ENCODE measurements at regions not wholly inside any gene's neighbourhood (a gene's known extent, or its start where the extent isn't known, plus 50 kb on each side); places are given as distances from the start of the nearest gene placed in this dataset.

GRCh38 chrX:129035180-129035579 lies 488.1 kb downstream of the SMARCA1 start:
- no peaks in the 10 kb centered on the region for H3K9me2 ChIP-seq (replicated peaks; ENCODE audit: insufficient read depth, low read length)
- no peaks in the 10 kb centered on the region for H3F3A ChIP-seq (ENCODE audit: insufficient read depth, low read length)
- H3K27me3 ChIP-seq (replicated peaks; ENCODE audit: insufficient read depth, low read length), result no peaks in the 10 kb centered on the region

GRCh38 chrX:129034196-129034595 lies 489.1 kb downstream of the SMARCA1 start:
- no peak for DNase-seq
- H3K9me2 ChIP-seq (replicated peaks; ENCODE audit: insufficient read depth, low read length), result no peaks in the 10 kb centered on the region
- H3K9ac ChIP-seq (ENCODE audit: low read length), result no peak overlapping the region
- TF ChIP-seq EZH2 (optimal IDR thresholded peaks at IDR 0.05; ENCODE audit: low read depth, low read length) (no peak), EZH2phosphoT487 (IDR thresholded peaks at IDR 0.05; ENCODE audit: low read length) (no peak)
- H3F3A ChIP-seq (ENCODE audit: insufficient read depth, low read length), result no peaks in the 10 kb centered on the region
- no peaks in the 10 kb centered on the region for H3K36me3 ChIP-seq (replicated peaks; ENCODE audit: insufficient read depth, low read length)
- no peak overlapping the region for H3K4me3 ChIP-seq (ENCODE audit: low read length)
- H4K20me1 ChIP-seq (ENCODE audit: insufficient read depth, low read length), result no peaks in the 10 kb centered on the region
- no peak overlapping the region for H3K27ac ChIP-seq (ENCODE audit: low read length)
- H3K27me3 ChIP-seq (replicated peaks; ENCODE audit: insufficient read depth, low read length), result no peaks in the 10 kb centered on the region
- H3K4me2 ChIP-seq (ENCODE audit: low read depth, low read length), result no peak overlapping the region
- H2AFZ ChIP-seq (ENCODE audit: low read length), result no peak overlapping the region
- no peaks in the 10 kb centered on the region for H3K4me1 ChIP-seq (ENCODE audit: low read length)
- H3K79me2 ChIP-seq (ENCODE audit: low read length), result no peaks in the 10 kb centered on the region
- no peaks in the 10 kb centered on the region for H3K9me3 ChIP-seq (replicated peaks; ENCODE audit: insufficient read depth, low read length)

More at GRCh38 chrX:129035180-129035579, 488.1 kb downstream of the SMARCA1 start:
- no peaks in the 10 kb centered on the region for H3K9me3 ChIP-seq (replicated peaks; ENCODE audit: insufficient read depth, low read length)
- H3K4me2 ChIP-seq (ENCODE audit: low read depth, low read length), result no peak overlapping the region
- H3K4me3 ChIP-seq (ENCODE audit: low read length), result no peak overlapping the region
- H3K27ac ChIP-seq (ENCODE audit: low read length), result no peak overlapping the region
- no peak for DNase-seq
- no peak for TF ChIP-seq EZH2 (optimal IDR thresholded peaks at IDR 0.05; ENCODE audit: low read depth, low read length)
- no peak for TF ChIP-seq EZH2phosphoT487 (IDR thresholded peaks at IDR 0.05; ENCODE audit: low read length)
- TF ChIP-seq CTCF (IDR thresholded peaks at IDR 0.05; ENCODE audit: low read length), result no peak
- H3K79me2 ChIP-seq (ENCODE audit: low read length), result no peaks in the 10 kb centered on the region
- no peaks in the 10 kb centered on the region for H4K20me1 ChIP-seq (ENCODE audit: insufficient read depth, low read length)
- no peaks in the 10 kb centered on the region for H3K4me1 ChIP-seq (ENCODE audit: low read length)
- H3K9ac ChIP-seq (ENCODE audit: low read length), result no peak overlapping the region
- no peaks in the 10 kb centered on the region for H3K36me3 ChIP-seq (replicated peaks; ENCODE audit: insufficient read depth, low read length)
- no peak overlapping the region for H2AFZ ChIP-seq (ENCODE audit: low read length)

- TF ChIP-seq EZH2 (optimal IDR thresholded peaks at IDR 0.05; ENCODE audit: low read depth, low read length), result no peak
- no peak for TF ChIP-seq EZH2phosphoT487 (IDR thresholded peaks at IDR 0.05; ENCODE audit: low read length)
- TF ChIP-seq CTCF (IDR thresholded peaks at IDR 0.05; ENCODE audit: low read length), result no peak
- H3K9me2 ChIP-seq (replicated peaks; ENCODE audit: insufficient read depth, low read length), result no peaks in the 10 kb centered on the region
- H4K20me1 ChIP-seq (ENCODE audit: insufficient read depth, low read length), result no peaks in the 10 kb centered on the region
- no peaks in the 10 kb centered on the region for H3K27me3 ChIP-seq (replicated peaks; ENCODE audit: insufficient read depth, low read length)
- H3K4me1 ChIP-seq (ENCODE audit: low read length), result no peaks in the 10 kb centered on the region
- H3K27ac ChIP-seq (ENCODE audit: low read length), result no peak overlapping the region
- no peak overlapping the region for H3K9ac ChIP-seq (ENCODE audit: low read length)
- no peak overlapping the region for H3K4me2 ChIP-seq (ENCODE audit: low read depth, low read length)
- no peaks in the 10 kb centered on the region for H3K79me2 ChIP-seq (ENCODE audit: low read length)
- H3K36me3 ChIP-seq (replicated peaks; ENCODE audit: insufficient read depth, low read length), result no peaks in the 10 kb centered on the region
- H2AFZ ChIP-seq (ENCODE audit: low read length), result no peak overlapping the region
- no peaks in the 10 kb centered on the region for H3F3A ChIP-seq (ENCODE audit: insufficient read depth, low read length)
- H3K9me3 ChIP-seq (replicated peaks; ENCODE audit: insufficient read depth, low read length), result no peaks in the 10 kb centered on the region
- no peak overlapping the region for H3K4me3 ChIP-seq (ENCODE audit: low read length)
- no peak for DNase-seq
Measured at GRCh38 chrX:129026202-129026601, 497.1 kb downstream of the SMARCA1 start.

DNA sequence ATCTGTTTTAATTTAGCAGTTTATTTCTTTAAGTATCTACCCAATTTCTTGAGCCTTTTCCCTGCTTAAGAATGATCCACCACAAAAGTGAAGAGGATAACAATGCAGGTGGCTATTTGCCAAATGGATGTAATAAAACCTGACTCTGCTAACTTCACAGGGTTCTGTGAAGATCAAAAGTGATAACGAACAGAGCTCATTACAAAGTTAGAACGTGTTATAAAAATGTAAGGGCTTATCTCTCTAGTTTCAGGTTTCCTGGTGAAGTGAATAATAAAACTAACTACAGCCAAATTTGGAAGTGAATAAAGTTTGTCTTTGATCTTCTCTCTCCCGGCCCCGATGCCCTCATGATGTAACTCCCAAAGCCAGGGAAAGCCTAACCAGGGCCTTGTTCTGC lies 497.9 kb downstream of the SMARCA1 start:
- Histone ChIP-seq H3F3A (ENCODE audit: insufficient read depth, low read length) (no peaks in the 10 kb centered on the region), H3K27ac (ENCODE audit: low read length) (no peak overlapping the region), H3K9me2 (replicated peaks; ENCODE audit: insufficient read depth, low read length) (no peaks in the 10 kb centered on the region), H3K36me3 (replicated peaks; ENCODE audit: insufficient read depth, low read length) (no peaks in the 10 kb centered on the region), H3K9me3 (replicated peaks; ENCODE audit: insufficient read depth, low read length) (no peaks in the 10 kb centered on the region), H3K4me2 (ENCODE audit: low read depth, low read length) (no peak overlapping the region), H3K27me3 (replicated peaks; ENCODE audit: insufficient read depth, low read length) (no peaks in the 10 kb centered on the region), H3K4me3 (ENCODE audit: low read length) (no peak overlapping the region), H4K20me1 (ENCODE audit: insufficient read depth, low read length) (no peaks in the 10 kb centered on the region), H3K79me2 (ENCODE audit: low read length) (no peaks in the 10 kb centered on the region), H2AFZ (ENCODE audit: low read length) (no peak overlapping the region), H3K9ac (ENCODE audit: low read length) (no peak overlapping the region), H3K4me1 (ENCODE audit: low read length) (no peaks in the 10 kb centered on the region)
- TF ChIP-seq CTCF (IDR thresholded peaks at IDR 0.05; ENCODE audit: low read length) (no peak), EZH2 (optimal IDR thresholded peaks at IDR 0.05; ENCODE audit: low read depth, low read length) (no peak), EZH2phosphoT487 (IDR thresholded peaks at IDR 0.05; ENCODE audit: low read length) (no peak)
- DNase-seq, result no peak
